ENCODE measurements at regions not wholly inside any gene's neighbourhood (a gene's known extent, or its start where the extent isn't known, plus 50 kb on each side); places are given as distances from the start of the nearest gene placed in this dataset.

DNA sequence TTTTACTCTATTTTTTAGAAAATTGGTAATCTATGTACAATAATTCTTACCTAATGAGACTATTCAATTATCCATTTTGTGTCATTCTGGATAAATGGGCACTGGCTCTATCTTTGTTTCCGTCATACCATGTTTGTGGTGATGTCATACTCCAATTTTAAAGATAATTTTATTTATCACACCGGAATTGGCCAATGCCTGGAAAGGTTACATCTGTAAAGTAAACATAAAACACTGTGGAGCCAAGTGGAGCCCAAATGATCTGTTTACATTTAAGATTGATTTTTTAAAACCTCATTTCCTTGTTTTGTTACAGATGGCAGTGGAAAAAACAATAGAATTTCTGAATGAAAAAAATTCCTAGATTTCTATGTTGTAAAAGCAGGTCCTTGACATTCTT lies 120.2 kb upstream of the GPRIN3 start:
- DNase-seq (ENCODE audit: low read depth, low spot score), result no peak

DNA sequence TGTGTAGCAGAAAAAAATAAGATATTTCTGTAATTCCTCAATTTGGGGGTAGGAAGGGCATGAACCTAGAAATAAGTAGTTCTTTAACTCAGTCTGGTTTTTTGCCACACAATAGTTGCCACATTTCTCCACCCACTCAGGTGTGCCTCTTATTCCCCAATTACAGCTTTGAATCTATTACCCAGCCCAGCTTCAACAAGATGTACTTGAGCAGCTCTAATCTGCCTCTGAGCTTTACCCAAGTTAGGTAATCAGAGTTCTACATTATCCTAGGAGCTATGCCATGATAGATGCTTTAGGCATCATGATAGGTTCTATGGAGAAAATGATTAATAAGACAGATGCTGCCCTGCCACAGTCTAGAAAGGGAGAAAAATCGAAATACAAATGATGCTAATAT lies 117.4 kb upstream of the GPRIN3 start:
- DNase-seq (ENCODE audit: low read depth, low spot score), result no peak

DNA sequence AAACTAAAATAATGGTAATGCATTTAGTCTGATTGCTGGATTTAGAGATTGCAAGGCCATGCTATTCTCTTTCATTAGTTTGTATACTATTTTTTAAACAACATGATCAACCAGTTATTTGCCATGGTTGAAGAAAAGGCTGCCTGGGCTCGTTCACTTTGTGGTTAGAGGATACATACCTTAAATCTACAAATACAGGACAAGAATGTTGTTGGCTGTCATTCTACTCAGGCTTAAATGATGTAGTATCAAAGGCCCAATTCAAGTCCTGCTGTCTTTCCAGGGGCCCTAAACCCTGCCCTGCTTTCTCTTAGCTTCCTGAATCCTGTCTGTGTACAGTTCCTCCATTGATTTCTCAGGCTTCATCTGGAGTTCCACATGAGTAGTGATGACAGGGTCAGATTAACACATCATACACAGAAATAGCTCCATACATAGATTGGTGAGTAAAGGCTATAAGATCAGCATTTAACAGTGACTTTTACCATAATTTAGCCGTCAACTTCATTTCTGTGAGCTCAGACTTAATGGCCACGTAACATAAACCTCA lies 114.9 kb upstream of the GPRIN3 start:
- DNase-seq (ENCODE audit: low read depth, low spot score), result no peak

DNA sequence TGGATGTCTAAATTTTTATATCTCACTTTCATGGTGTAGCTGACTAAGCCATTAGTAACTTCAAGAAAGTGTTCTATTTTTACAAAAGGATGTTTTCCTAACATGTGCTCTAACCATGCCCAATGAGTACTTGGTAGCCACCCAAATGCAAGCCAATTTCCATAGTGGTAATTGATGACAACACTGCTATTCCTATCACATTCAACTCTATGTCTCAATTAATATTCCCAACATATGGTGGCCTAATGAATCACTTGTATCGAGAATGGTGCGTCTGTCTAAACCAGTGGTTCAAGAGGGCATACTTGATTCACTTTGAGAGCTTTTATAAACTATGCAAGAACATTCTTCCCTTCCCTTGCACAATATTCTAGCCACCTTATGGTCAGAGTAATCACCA lies 112.9 kb upstream of the GPRIN3 start:
- DNase-seq (ENCODE audit: low read depth, low spot score), result no peak

DNA sequence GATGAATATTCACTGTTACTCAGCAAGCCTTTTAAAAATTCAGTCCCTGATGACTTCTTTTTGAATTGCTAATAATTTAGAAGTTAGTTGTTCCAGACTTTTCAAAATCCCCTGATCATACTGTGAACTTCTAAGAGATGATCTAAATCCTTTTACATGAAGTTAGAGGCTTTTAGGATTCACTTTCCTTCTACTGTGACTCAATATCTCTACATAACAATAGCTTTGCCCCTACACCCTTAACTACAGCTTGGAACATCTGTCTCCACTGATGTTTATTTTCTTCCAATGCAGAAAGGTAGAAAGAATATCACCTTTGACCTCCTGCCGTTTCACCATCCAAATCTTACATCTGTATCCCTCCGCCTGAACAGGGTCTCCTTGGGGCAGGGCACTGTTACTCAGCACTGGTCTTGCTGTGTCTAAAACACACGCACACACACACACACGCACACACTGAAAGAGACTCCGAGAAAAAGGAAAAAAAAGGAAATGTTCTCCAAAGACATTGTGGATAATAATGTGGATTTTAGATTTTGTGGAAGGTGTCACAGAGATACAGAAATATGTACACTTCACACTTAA lies 111.6 kb upstream of the GPRIN3 start:
- no peak for DNase-seq (ENCODE audit: low read depth, low spot score)

DNA sequence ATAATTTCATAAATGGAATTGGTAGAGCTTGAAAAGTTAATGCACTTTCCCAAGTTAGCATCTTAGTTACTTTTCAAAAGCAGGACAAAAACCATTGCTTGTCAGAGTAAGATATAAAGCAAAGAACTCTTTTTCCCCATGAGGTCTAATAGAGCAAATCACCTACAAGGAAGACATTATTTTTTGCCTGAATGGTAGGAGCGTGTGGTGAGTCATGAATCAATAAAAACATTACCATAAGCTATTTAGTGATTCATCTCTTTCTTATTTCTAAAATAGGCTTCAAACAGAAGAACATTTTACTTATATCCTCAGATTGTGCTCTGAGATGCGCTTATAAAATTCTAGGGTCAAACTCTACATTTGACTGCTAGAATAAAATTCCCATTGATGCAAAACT lies 109.4 kb upstream of the GPRIN3 start:
- no peak for DNase-seq (ENCODE audit: low read depth, low spot score)

DNA sequence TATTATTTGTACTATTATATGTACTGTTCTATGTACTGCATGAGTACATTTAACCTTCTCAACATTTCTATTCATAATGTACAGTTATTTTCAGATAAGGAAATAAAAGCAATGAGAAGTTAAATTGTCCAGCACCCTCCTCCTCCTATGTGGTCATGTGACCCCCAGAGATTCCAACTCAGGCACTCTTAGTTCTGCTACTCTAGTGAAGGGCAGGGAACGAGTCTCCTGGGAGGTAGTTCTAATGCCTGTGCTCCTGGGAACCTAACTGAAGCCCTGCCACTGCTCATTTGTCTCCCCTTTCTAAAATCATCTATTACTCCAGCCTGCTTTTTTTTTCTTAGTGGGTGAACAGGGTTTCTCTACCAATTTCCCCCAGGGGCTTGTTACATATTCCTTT lies 105.9 kb upstream of the GPRIN3 start:
- no peak for DNase-seq (ENCODE audit: low read depth, low spot score)

DNA sequence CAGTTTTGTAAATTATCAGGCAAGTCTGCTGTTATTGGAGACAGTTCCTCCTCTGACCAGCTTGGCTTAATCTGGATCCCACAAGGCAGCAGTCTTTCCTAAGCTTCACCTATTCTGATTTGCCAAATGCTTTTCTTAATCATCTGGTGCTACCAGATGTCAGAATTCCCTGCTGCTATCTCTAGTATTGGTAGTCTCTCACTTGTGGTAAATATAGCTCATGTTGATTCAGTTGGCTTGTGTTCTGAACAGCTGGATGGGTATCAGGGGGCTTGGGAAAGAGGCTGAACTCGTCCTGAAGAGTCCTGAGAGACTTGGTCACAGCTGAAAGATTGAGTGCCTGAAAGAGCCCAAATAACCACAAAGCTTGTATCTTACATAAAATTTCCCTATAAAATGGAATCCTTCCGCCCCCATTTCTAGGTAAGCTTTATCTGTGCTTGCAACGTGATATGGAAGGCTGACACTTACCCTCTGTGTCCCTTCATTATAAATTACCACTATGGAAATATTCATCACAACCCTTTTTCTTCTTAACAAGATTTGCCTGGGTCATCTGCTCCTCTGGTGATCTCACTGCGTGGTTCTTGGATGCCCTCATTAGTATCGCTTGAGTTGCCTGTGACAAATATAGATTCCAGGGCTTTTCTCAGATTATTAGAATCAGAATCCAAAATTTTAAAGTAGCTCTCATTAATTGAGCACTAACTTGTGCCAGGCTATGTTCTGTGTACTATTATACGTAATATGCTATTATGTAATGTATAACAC lies 104.1 kb upstream of the GPRIN3 start:
- no peak for DNase-seq (ENCODE audit: low read depth, low spot score)

DNA sequence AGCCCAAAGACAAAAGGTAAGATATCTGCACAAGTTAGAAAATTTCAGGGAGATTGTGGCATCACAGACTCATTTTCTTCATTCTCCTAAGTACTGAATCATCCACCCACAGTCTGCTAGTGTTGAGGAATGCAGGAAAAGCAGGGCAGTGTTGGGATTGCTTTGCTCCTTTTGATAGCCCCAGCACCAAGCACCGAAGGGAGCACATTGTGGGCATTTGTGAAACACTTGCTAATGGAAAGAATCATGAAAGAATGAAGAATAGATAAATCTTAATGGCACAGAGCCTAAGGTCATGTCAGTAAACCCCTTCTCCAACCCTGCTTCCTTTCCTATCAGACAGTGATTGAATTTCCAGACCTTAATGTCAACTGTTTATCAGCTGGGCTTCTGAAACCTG lies 103.1 kb upstream of the GPRIN3 start:
- no peak for DNase-seq (ENCODE audit: low read depth, low spot score)

DNA sequence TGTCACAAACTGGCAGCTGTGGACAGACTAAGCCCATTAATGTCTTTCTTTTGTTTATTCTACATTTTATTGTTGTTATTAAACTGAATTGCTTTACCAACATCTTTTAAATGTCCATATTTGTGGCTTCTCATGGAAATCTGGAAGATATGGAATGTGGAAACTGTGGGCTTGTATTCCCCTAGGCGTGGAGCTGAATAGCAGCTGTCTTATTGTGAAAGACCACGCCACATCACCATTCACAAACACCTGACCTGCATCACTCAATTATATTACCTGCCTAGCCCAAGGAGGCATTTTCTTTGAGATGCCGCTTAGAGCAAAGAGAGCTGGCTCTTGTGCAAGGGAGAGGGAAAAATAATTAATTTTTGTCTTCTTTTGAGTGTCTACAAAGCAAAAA lies 96.9 kb upstream of the GPRIN3 start:
- DNase-seq (ENCODE audit: low read depth, low spot score), result no peak

DNA sequence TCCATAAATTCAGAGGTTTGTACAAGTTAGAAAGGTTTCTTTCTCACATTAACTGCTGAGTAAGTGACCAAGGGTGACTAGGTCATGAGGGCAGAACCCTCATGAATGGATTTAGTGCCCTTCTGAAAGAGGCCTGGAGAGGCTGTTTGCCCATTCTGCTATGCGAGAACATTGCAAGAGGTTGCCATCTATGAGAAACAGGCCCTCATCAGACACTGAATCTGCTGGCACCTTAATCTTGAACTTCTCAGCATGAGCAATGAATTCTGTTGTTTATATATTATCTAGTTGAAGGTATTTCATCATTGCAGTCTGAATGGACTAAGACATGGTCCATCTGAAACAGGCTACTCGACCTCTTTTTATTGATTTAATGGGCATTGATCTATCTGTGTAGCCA lies 96.2 kb upstream of the GPRIN3 start:
- DNase-seq (ENCODE audit: low read depth, low spot score), result no peak

DNA sequence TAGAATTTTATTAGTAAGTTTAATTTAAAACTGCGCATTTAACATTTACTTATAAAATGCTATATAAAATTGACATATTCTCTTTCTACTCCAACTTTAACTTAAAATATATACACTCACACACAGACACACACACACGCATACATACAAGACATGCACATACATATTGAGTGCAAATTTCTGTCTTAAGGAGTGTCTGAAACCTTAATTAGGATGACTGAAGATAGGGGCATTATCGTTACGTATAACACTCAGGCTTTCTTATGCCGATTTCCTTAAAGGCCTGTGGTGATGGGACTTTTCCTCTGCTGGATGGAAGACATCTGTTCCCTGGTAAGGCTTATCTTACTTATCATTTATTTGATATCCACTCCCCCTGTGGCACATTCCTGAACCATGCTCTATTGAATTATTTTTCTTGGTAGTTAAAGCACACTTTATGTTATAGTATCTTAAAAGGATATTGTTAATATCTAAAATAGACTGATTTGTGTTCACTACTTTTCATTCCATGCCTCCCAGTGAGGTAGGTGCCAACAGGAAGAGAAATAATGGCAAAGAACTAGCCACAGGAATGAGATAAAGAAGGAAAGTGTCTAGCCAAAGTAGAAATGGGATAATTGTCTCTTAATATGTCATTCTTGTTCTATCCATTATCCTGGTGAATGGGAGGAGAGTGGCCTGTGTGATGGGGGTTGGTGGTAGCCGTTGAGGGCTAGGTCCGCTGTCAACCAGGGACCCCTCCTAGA lies 92.9 kb upstream of the GPRIN3 start:
- DNase-seq (ENCODE audit: low read depth, low spot score), result no peak

DNA sequence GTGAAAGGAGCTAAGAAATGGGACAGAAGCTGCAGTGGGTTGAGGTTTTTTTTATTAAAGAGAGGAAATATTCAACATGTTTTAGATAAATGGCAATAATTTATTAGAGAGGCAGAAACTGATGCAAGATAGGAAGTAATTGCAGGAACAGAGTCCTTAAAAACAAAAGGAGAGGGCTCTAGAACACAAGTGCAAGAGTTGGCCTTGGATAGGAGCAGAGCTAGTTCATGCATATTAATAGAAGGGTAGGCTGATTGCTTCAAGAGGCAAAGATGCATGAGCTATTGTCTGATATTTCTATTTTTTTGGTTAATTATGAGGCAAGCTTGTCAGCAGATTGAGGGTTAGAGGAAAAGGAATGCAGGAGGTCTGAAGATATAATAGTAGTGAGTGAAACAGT lies 91.0 kb upstream of the GPRIN3 start:
- no peak for DNase-seq (ENCODE audit: low read depth, low spot score)

DNA sequence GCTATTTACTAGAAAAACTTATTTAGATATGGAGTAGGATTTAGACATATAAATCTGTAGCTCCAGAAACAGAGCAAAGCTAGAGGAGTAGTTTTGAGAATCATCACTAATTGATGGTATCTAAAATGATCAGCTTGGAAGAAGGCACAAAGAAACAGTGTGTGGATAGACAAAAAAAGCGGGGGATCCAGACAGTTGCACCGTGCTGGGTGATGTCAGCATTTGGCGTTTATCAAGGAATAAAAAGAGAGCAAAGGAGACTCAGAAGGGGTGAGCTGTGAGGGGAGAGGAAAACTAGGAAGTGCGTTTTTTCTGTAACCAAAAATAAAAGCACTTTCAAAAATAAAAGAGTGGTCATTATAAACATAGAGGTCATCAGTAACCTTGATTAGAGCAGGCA lies 90.5 kb upstream of the GPRIN3 start:
- DNase-seq (ENCODE audit: low read depth, low spot score), result no peak

DNA sequence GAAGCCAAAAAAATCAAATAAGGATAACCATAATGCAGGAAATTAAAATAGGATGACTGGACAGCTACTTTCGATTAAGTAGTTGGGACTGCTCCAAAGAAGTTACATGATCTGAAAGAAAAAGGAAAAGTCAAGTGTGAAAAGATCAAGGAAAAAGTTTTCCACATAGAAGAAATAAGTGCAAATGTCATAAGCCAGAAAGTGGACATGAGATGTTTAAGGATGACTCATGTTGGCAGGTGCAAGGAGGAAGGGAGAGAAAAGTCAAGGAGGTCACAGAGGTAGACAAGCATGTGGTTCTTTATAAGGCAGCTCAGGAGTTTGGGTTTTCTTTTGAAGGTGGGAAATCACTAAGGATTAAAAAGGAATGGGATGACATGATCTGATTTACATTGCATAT lies 89.8 kb upstream of the GPRIN3 start:
- DNase-seq (ENCODE audit: low read depth, low spot score), result no peak

DNA sequence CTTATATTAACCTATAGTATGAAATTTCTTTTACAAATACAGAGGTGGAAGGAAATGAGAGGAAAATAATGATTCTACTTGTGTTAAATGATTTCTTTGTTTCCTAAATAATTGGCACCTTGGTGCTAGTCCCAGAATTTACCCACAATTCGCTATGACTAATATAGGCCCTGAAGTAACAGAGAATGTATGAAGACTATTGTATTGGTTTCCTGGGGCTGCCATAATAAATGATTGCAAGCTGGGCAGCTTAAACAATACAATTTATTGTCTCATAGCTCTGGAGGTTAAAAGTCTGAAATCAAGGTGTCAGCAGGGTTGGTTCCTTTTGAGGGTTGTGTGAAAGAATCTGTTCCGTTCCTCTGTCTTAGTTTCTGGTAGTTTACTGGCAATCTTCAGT lies 74.8 kb upstream of the GPRIN3 start:
- no peak for DNase-seq (ENCODE audit: low read depth, low spot score)

DNA sequence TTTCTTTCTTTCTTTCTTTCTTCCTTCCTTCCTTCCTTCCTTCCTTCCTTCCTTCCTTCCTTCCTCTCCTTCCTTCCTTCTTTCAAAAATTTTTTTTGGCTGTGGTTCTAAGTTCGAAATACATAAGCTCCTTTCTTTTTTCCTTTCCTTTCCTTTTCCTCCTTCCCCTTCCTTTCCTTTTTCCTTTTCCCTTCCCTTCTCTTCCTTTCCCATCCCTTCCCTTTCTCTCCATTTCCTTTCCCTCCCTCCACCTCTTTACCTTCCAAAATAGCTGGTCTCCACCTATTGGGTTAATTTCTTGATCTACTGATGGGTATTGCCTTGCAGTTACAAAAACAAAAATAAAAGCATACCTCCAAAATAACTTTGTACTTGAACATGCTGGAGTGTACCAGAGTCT lies 73.4 kb upstream of the GPRIN3 start:
- no peak for DNase-seq (ENCODE audit: low read depth, low spot score)

DNA sequence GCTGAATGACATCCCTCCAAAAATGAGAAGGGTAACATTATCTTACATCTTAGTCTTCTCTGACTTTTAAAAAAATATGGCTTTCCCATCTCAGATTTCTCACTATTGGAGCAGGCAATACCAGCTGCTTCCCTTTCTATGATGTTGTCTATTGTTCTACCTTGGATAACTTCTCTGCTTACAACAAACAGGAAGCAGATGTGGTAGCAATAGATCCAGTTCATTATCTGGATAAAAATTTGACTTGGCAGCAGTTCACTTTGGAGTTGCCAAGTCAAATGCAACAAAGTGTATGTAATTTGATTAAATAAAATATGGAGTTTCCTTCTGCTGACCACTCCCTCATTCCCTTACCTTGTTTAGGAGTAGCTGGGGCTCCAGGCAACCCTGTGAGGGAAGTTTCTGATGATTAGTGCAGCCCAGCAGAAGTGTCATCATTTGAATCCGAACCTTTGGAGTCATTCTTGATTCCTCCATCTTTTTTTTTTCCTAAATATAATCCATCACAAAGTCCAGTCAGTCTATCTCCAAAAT lies 72.0 kb upstream of the GPRIN3 start:
- DNase-seq (ENCODE audit: low read depth, low spot score), result no peak

DNA sequence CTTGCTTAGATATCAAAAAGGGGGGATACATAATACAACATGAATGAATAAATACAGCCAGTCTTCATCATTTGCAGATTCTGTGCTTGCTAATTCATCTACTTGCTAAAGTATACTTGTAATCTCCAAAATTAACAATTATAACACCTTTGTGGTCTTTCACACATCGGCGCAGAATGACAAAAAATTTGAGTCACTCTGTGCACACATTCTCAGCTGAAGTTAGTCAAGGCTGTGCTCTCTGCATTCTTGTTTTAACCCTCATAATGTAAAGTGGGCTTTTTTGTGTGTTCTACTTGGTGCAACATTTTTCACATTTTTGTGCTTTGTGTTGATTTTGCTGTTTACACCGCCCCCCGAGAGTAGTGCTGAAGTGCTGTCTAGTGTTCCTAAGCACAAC lies 65.8 kb upstream of the GPRIN3 start:
- no peak for DNase-seq (ENCODE audit: low read depth, low spot score)

DNA sequence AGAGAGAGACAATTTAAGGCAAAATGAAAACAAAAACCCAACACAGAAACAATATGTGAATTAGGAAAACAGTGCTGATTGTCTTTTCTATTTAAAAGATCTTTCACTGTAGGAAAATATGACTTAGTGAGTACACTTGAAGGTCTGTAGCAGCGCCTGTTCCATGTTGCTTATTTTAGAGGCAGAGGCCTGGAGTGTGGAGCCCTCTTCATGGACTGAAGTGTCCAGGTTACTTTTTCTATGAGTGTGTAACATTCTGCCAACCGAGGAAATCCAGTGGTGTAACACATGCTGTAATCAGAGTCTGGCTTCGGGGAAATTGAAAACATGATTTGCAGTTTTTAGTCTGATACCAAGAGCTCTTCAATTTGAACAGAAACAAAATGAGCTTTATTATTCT lies 64.0 kb upstream of the GPRIN3 start:
- no peak for DNase-seq (ENCODE audit: low read depth, low spot score)

DNA sequence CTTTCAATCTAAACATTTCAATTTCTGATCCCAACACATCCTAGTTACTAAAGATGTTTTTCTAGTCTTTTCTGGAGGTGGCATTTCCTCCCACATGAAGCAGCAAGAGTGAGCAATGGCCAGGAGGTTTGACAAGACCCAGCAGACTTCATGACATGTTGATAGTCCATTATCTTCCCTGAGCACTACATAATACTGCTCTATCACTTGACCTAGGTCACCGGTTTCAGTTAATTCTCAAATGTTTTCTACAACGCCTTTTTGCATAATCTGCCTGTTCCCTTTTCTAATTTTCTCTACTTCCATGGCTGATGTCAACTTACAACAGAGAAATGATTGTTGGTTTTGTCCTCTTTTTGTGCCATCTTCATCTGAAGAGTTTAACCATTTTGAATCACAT lies 62.0 kb upstream of the GPRIN3 start:
- DNase-seq (ENCODE audit: low read depth, low spot score), result no peak

DNA sequence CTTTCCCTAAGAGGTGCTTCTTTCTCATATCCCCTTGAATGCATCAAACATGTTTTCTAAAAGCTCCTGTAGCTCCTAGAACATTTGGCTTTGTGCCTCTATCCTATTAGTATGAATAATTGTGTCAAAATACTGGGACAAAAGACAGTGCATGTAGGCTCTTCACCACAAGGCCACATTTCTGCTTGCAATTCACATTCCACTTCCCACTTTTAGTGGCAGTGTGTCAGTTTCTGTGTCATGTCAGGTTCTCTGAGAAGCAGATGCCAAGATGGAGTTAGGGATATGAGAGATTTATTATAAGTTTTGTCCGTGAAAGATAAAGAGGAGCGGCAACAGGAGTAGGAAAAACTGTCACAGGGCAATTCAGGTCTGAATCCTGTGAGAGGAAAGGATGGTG lies 61.3 kb upstream of the GPRIN3 start:
- DNase-seq (ENCODE audit: low read depth, low spot score), result no peak

DNA sequence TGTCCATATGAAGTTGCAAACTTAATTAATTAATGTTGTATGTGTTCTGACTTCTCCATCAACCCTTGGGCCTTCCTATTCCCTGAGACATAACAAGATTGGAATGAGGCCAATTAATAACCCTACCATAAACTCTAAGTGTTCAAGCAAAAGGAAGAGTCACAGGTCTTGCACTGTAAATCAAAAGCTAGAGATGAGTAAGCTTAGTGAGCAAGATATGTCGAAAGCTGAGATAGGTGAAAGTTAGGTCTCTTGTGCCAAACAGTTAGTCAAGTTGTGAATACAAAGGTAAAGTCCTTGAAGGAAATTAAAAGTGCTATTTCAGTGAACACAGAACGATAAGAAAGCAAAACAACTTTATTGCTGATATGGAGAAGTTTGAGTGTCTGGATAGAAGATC lies 58.2 kb upstream of the GPRIN3 start:
- DNase-seq (ENCODE audit: low read depth, low spot score), result no peak
